Femur (tissue), 1 donor: ENCODE measurements at regions not wholly inside any gene's neighbourhood (a gene's known extent, or its start where the extent isn't known, plus 50 kb on each side); places are given as distances from the start of the nearest gene placed in this dataset.
"Not testable (repeated sequence)": the region's sequence is repeated elsewhere in the genome, so short reads cannot be mapped to it uniquely, and the experiment has no call there.

Experiments
- DNase-seq: peaks from one replicate; pipeline ENCODE4 v3.0.0-alpha.2; 2017

GRCh38 chrX:94862470-94862869 is 1188.5 kb downstream of the FAM133A start:
- DNase-seq = not testable (repeated sequence)

DNA sequence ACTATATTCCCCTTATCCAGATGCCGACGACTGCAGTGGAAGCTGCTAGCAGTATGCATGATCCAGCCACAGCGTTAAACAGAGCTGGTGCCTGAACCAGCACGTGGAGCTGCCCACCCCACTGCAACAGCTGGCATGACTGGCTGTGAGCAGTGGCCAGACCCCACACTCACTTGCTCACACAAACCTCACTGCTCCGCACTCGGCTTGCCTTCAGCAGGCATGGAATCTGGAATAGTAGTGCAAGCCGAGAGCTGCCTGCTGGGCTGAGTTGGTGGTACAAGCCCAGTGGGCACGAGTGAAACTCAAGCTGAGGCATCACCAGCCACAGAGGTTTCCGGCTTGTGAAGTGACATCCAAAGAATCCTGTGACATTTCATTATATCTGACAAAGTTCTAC is 1197.6 kb downstream of the FAM133A start:
- no peak for DNase-seq

DNA sequence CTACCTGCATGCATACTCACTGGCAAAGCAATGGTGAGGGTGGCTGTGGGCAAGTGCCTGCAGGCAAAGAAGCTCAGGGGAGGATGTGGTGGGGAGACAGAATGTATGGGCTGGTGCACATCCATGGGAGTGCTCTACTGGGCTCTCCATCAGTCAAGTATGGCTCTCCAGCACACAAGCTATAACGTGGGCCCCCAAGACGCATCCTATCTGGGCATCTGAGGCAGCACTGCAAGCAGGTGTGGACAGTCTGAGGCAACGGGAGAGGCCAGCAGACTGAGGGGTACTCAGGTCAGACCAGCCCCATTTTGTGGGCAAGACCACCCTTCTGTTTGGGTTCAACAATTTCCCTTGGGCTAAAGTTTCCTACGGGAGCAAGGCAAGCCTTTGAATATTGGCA is 1227.8 kb downstream of the FAM133A start:
- DNase-seq = no peak

- no peak for DNase-seq
These were observed 1234.2 kb downstream of the FAM133A start for GRCh38 chrX:94908171-94908570.

DNA sequence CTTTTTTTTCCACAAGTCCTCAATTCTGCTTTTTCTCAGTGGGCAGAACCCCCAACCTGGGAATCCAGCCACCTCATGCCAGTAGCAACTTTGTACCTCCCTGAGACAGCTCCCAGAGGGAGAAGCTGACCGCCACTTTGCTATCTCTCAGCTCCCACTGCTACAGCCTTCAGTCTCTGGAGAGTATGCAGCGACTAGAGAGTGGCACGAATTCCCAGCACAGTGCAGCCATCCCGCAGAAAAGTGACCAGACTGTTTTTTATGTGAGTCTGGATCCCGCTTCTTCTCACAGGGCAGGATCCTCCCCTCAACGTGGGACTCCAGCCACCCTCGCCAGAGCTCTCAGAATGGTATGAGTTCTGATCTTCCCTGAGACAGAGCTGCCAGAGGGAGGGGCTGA is 1234.6 kb downstream of the FAM133A start:
- DNase-seq = no peak

GRCh38 chrX:94914235-94914634 is 1240.2 kb downstream of the FAM133A start:
- no peak for DNase-seq

- DNase-seq = no peak
These were observed 1258.4 kb downstream of the FAM133A start for GRCh38 chrX:94932278-94932965.

GRCh38 chrX:94936722-94937121 is 1262.7 kb downstream of the FAM133A start:
- DNase-seq = no peak

- DNase-seq = no peak
These were observed 1263.5 kb downstream of the FAM133A start for GRCh38 chrX:94937491-94937890.

DNA sequence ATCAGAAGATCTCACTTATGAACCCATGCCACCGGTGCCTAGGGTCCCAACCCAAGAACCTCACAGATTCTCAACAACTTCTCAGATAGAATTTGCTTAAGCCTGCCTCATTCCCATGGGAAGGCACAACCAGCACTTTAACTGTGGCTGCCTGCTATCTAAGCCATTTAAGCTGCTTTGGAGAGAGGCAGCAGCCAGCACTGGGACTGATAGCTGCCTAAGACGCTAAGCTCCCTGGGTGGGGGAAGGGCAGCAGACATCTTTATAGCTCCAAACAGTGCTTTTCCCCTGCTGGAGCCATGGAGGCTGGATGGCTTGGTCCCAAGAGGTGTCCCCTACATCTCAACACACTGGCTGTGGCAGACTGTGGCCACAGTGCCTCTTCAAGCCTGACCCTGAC is 1268.6 kb downstream of the FAM133A start:
- DNase-seq = no peak

DNA sequence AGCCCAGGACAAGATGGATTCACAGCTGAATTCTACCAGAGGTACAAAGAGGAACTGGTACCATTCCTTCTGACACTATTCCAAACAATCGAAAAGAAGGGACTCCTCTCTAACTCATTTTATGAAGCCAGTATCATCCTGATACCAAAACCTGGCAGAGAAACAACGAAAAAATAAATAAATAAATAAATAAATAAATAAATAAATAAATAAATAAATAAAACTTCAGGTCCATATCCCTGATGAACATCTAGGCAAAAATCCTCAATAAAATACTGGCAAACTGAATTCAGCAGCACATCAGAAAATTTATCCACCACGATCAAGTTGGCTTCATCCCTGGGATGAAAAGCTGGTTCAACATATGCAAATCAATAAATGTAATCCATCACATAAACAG is 1272.1 kb downstream of the FAM133A start:
- DNase-seq = not testable (repeated sequence)

GRCh38 chrX:94961730-94962129 is 1287.7 kb downstream of the FAM133A start:
- no peak for DNase-seq

DNA sequence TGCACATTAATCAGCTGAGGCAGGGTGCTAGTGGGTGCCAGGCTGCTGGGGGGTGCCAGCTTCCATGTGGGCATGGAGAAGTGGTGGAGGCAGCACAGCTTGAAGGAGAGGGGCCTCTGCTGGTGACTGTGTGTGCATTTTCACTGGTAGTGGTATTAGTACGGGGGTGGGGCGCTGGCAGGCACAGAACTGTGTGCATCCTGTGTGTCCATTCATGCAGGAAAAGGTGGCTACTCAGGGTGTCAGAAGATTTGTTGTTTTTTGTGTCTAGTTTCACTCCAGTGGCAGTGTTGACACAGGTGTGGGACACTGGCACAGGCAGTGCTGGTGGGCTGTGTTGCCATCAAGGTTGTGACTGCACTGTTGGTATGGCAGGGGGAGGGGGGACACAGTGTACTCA is 1303.6 kb downstream of the FAM133A start:
- no peak for DNase-seq

DNA sequence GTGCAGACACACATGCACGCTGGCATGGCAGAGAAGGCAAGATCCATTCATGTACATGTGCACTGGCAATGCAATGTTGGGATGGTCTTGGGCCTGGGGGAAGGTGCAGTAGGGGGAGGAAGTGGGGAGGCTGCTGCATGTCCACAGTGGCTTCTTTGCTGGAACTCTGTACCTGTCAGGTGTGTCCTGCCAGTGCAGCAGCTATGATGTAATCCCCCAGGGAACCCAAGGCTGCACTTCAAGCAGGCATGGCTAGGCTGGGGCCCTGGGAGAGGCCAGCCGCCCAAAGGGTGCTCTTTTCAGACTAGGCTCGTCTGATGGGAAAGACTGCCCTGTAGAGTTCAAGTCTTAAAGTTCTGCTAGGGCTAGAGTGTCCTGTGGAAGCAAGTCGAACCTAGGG is 1304.0 kb downstream of the FAM133A start:
- DNase-seq = no peak
